Sciatic nerve (tissue), 2 donors: ENCODE measurements at regions not wholly inside any gene's neighbourhood (a gene's known extent, or its start where the extent isn't known, plus 50 kb on each side); places are given as distances from the start of the nearest gene placed in this dataset.
"Not testable (repeated sequence)": the region's sequence is repeated elsewhere in the genome, so short reads cannot be mapped to it uniquely, and the experiment has no call there.

ENCODE experiments used
- ATAC-seq: fragments of 200-7000 bp; cut with Tn5 transposase; one replicate; pipeline ENCODE4 v1.9.1; 2020; ENCODE audit warnings: mild to moderate bottlenecking, moderate library complexity
- DNase-seq: peaks from one replicate; pipeline ENCODE4 v3.0.0-alpha.2; 2020; ENCODE audit warnings: low spot score
- intact Hi-C: fragments of 100-400 bp; cut with DNase I; formaldehyde crosslinking; loops from one replicate; pipeline ENCODE4 v1.14.2; 2022
- donor health status: DM: no; HTN: no; CAD: no.
- donor health status: DM: no; HTN: no; CAD: no.

- no peak for DNase-seq
- intact Hi-C loops: no loop called here
- no peak for ATAC-seq
Observed at GRCh38 chr17:77635176-77635575, 323.3 kb upstream of the TNRC6C start.

- DNase-seq, ATAC-seq, intact Hi-C loops: not testable (repeated sequence)
Observed at GRCh38 chr17:77635785-77636184, 322.7 kb upstream of the TNRC6C start.

GRCh38 chr17:77636835-77637817 is 321.4 kb upstream of the TNRC6C start:
- intact Hi-C loops: no loop called here
- no peak for ATAC-seq
- DNase-seq: no peak

- DNase-seq (no peak), ATAC-seq (peak; percentile 29)
- intact Hi-C loops: no loop called here
Observed at GRCh38 chr17:77637818-77638575, 320.5 kb upstream of the TNRC6C start.

GRCh38 chr17:77640252-77640651 is 318.3 kb upstream of the TNRC6C start:
- intact Hi-C loops: no loop called here
- ATAC-seq: no peak
- DNase-seq: no peak

- intact Hi-C loops: no loop called here
- ATAC-seq: no peak
- no peak for DNase-seq
Observed at GRCh38 chr17:77640916-77641605, 317.4 kb upstream of the TNRC6C start.

GRCh38 chr17:77641718-77642117 is 316.8 kb upstream of the TNRC6C start:
- ATAC-seq (no peak), DNase-seq (no peak)
- intact Hi-C loops: no loop called here

- no peak for DNase-seq
Observed at GRCh38 chr17:77644181-77645071, 314.1 kb upstream of the TNRC6C start.

GRCh38 chr17:77645072-77646045 is 313.1 kb upstream of the TNRC6C start:
- intact Hi-C loops: no loop called here
- DNase-seq (no peak), ATAC-seq (peak; percentile 44)

More at GRCh38 chr17:77644181-77645071, 314.1 kb upstream of the TNRC6C start:
- intact Hi-C loops: no loop called here
- no peak for ATAC-seq

GRCh38 chr17:77646046-77646430 is 312.5 kb upstream of the TNRC6C start:
- intact Hi-C loops: no loop called here
- ATAC-seq (no peak), DNase-seq (no peak)

- DNase-seq (no peak), ATAC-seq (no peak)
- intact Hi-C loops: no loop called here
Observed at GRCh38 chr17:77647531-77647930, 311.0 kb upstream of the TNRC6C start.

- intact Hi-C loops: no loop called here
- DNase-seq: no peak
- no peak for ATAC-seq
Observed at GRCh38 chr17:77649717-77650211, 308.7 kb upstream of the TNRC6C start.

GRCh38 chr17:77651988-77652387 is 306.5 kb upstream of the TNRC6C start:
- no peak for DNase-seq
- intact Hi-C loops: no loop called here
- no peak for ATAC-seq

GRCh38 chr17:77654296-77654695 is 304.2 kb upstream of the TNRC6C start:
- intact Hi-C loops: no loop called here
- ATAC-seq (no peak), DNase-seq (no peak)

- DNase-seq (no peak), ATAC-seq (no peak)
- intact Hi-C loops: no loop called here
Observed at GRCh38 chr17:77654850-77655249, 303.7 kb upstream of the TNRC6C start.

GRCh38 chr17:77656054-77656453 is 302.4 kb upstream of the TNRC6C start:
- no peak for DNase-seq
- intact Hi-C loops: no loop called here
- ATAC-seq: no peak

- ATAC-seq (no peak), DNase-seq (no peak)
- intact Hi-C loops: no loop called here
Observed at GRCh38 chr17:77657839-77658238, 300.7 kb upstream of the TNRC6C start.
